IMR-90 (cell line): ENCODE measurements at regions not wholly inside any gene's neighbourhood (a gene's known extent, or its start where the extent isn't known, plus 50 kb on each side); places are given as distances from the start of the nearest gene placed in this dataset.

Experiments used
- BHLHE40 ChIP-seq: fragments of 150-350 bp; IDR thresholded peaks from 2 replicates; pipeline ENCODE4 v1.6.1; 2016; ENCODE audit warnings: mild to moderate bottlenecking, low read depth, low read length
- CEBPB ChIP-seq: IDR thresholded peaks from 2 replicates; pipeline ENCODE4 v1.6.1; 2012; ENCODE audit warnings: low read depth, low read length, improper control_type of control experiment
- CHD1 ChIP-seq: IDR thresholded peaks from 2 replicates; pipeline ENCODE4 v1.6.1; 2012; ENCODE audit warnings: low read depth, low read length, improper control_type of control experiment
- CTCF ChIP-seq: conservative IDR thresholded peaks from 2 replicates; pipeline ENCODE4 v1.5.1; 2012; ENCODE audit warnings: mild to moderate bottlenecking, low read depth, low read length, improper control_type of control experiment
- ELK1 ChIP-seq: fragments of 150-350 bp; IDR thresholded peaks from 2 replicates; pipeline ENCODE4 v1.6.1; 2016; ENCODE audit warnings: low read depth, mild to moderate bottlenecking, low read length, moderate library complexity, borderline replicate concordance
- POLR2A ChIP-seq: IDR thresholded peaks from 2 replicates; pipeline ENCODE4 v1.6.1; 2012; ENCODE audit warnings: mild to moderate bottlenecking, low read depth, low read length
- RAD21 ChIP-seq: IDR thresholded peaks from 2 replicates; pipeline ENCODE4 v1.6.1; 2012; ENCODE audit warnings: low read length, improper control_type of control experiment
- RCOR1 ChIP-seq: IDR thresholded peaks from 2 replicates; pipeline ENCODE4 v1.6.1; 2012; ENCODE audit warnings: mild to moderate bottlenecking, low read length, improper control_type of control experiment; ENCODE audit not compliant: insufficient replicate concordance
- RFX5 ChIP-seq: IDR thresholded peaks from 2 replicates; pipeline ENCODE4 v1.8.0; 2012; ENCODE audit warnings: low read depth, mild to moderate bottlenecking, low read length, moderate library complexity
- USF2 ChIP-seq: fragments of 150-350 bp; IDR thresholded peaks from 2 replicates; pipeline ENCODE4 v1.6.1; 2017; ENCODE audit warnings: mild to moderate bottlenecking, antibody characterized with exemption, low read length, low read depth

GRCh38 chr3:82572721-82573120 is 811.3 kb upstream of the GBE1 start:
- TF ChIP-seq CTCF (no peak), POLR2A (no peak), CEBPB (no peak), USF2 (no peak), RAD21 (no peak), BHLHE40 (no peak), RFX5 (no peak), ELK1 (no peak), RCOR1 (no peak), CHD1 (no peak)
